ENCODE measurements at regions not wholly inside any gene's neighbourhood (a gene's known extent, or its start where the extent isn't known, plus 50 kb on each side); places are given as distances from the start of the nearest gene placed in this dataset.

DNA sequence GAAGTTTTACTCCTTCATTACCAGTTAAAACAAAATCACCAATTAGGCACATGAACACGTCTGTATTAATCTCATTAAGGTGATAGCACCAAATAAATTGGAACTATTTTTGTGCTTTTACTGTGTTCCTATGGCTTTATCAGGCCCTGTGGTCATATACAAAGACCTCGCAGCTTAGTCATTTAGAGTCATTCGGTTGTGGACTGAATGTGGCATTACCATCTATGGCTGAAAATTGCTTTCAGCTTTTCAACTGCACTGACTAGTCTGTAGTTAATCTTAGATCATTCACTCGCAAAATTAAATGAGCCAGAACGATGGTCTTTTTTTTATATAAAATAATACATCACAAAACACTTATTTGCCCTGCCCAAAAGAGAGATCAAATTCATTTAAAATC, 601.7 kb downstream of the NR4A2 start:
- Histone ChIP-seq H3K27me3 (no peaks in the 10 kb centered on the region), H3K36me3 (no peaks in the 10 kb centered on the region), H3K4me3 (no peak overlapping the region), H3K4me1 (no peaks in the 10 kb centered on the region), H3K9me3 (no peaks in the 10 kb centered on the region), H3K27ac (no peak overlapping the region)
- no peak for DNase-seq
- 47 to 52% methylated on average over 5 of the region's 5 CpGs for WGBS, 2 donors
- TF ChIP-seq, protein P1, sequence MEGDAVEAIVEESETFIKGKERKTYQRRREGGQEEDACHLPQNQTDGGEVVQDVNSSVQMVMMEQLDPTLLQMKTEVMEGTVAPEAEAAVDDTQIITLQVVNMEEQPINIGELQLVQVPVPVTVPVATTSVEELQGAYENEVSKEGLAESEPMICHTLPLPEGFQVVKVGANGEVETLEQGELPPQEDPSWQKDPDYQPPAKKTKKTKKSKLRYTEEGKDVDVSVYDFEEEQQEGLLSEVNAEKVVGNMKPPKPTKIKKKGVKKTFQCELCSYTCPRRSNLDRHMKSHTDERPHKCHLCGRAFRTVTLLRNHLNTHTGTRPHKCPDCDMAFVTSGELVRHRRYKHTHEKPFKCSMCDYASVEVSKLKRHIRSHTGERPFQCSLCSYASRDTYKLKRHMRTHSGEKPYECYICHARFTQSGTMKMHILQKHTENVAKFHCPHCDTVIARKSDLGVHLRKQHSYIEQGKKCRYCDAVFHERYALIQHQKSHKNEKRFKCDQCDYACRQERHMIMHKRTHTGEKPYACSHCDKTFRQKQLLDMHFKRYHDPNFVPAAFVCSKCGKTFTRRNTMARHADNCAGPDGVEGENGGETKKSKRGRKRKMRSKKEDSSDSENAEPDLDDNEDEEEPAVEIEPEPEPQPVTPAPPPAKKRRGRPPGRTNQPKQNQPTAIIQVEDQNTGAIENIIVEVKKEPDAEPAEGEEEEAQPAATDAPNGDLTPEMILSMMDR (IDR thresholded peaks at IDR 0.05) = no peak
- TF ChIP-seq POLR2A (IDR thresholded peaks at IDR 0.05) = no peak
- intact Hi-C loops (cut with DNase I) = no loop called here

DNA sequence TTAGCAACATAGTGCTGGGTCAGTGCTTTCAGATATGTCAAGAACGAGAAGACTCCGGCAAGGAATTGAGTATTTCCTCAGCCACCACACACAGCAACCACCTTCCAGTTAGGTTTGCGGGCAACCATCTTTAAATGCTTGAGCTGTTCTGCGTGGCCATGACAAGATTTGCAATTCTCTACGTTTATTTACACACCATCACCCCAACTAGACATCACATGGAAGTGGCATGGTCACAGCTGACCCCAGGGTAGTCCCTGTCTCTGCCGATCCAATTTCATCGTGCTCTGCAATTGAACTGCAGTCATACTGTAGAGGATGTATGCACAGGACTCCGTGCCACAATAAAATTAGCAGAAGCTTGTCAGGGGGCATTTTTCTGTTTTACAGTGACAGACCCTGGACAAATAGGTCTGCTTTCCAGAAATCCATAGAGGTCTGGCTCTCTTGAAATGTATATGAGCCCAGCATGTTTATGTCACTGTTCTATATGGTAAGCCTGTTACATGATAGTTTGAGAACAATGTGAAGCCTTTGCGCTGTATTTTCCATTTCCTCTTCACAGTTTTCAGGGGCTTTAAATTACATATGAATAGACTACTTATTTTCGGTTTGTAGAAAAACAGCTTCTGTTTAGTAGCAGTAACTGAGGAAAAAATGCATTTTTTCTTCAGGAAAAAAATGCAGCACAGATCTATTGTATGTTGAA, 605.2 kb downstream of the NR4A2 start:
- intact Hi-C loops (cut with DNase I) = no loop called here
- Histone ChIP-seq H3K9me3 (no peaks in the 10 kb centered on the region), H3K36me3 (no peaks in the 10 kb centered on the region), H3K27me3 (no peaks in the 10 kb centered on the region), H3K4me3 (no peak overlapping the region), H3K4me1 (no peaks in the 10 kb centered on the region), H3K27ac (no peak overlapping the region)
- 28 to 40% methylated on average over 8 to 10 of the region's 10 CpGs for WGBS, 2 donors
- TF ChIP-seq, protein P1 (IDR thresholded peaks at IDR 0.05) = no peak
- no peak for TF ChIP-seq POLR2A (IDR thresholded peaks at IDR 0.05)
- no peak for DNase-seq

DNA sequence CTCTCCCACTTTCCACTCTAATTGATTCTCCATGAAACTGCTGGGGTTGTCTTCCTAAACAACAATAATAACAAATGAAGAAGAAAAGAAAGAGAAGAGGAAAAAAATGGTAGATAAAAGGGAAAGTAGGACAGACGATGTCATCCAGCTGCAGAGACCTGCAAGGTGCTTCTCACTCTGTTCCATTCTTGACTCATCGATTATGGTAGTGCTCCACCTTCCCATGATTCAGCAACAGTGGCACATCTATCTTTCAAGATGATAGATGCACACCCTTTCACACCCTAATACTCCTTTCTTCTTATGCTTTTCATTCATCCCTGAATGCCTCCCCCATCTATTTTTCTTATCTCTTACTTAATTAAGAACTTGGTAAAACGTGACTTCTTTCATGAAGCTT, 610.2 kb downstream of the NR4A2 start:
- no peak for TF ChIP-seq POLR2A (IDR thresholded peaks at IDR 0.05)
- TF ChIP-seq, protein P1 (IDR thresholded peaks at IDR 0.05) = no peak
- Histone ChIP-seq H3K4me3 (no peak overlapping the region), H3K36me3 (no peaks in the 10 kb centered on the region), H3K4me1 (no peaks in the 10 kb centered on the region), H3K27me3 (no peaks in the 10 kb centered on the region), H3K27ac (no peak overlapping the region), H3K9me3 (no peaks in the 10 kb centered on the region)
- intact Hi-C loops (cut with DNase I) = no loop called here
- no peak for DNase-seq
- 55 to 60% methylated on average over 3 of the region's 3 CpGs for WGBS, 2 donors

DNA sequence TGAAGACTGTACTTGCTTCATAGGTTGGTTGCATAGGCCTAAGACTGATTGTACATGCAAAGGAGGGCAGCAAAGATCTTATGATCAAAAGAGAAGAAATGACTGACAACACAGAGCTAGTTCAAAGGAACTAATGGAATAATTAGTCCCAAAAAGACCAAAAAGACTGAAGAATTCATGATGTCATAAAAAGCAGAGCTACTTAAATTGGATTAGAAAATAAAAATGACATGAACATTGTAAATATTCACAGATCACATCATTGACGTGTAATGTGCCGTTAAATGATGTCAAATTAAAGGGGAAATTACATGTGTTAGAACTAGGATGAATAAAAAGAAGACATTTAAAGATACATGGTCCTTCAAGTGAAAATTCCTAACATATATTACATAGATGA, 616.8 kb downstream of the NR4A2 start:
- no peak overlapping the region for H3K27ac ChIP-seq
- H3K9me3 ChIP-seq = no peaks in the 10 kb centered on the region
- TF ChIP-seq POLR2A (IDR thresholded peaks at IDR 0.05) = no peak
- TF ChIP-seq, protein P1 (IDR thresholded peaks at IDR 0.05) = no peak
- H3K36me3 ChIP-seq = no peaks in the 10 kb centered on the region
- H3K4me1 ChIP-seq = no peaks in the 10 kb centered on the region
- H3K27me3 ChIP-seq = no peaks in the 10 kb centered on the region
- intact Hi-C loops (cut with DNase I) = no loop called here
- no peak overlapping the region for H3K4me3 ChIP-seq
- DNase-seq = no peak
- 74 to 91% methylated on average over 2 of the region's 2 CpGs for WGBS, 2 donors

DNA sequence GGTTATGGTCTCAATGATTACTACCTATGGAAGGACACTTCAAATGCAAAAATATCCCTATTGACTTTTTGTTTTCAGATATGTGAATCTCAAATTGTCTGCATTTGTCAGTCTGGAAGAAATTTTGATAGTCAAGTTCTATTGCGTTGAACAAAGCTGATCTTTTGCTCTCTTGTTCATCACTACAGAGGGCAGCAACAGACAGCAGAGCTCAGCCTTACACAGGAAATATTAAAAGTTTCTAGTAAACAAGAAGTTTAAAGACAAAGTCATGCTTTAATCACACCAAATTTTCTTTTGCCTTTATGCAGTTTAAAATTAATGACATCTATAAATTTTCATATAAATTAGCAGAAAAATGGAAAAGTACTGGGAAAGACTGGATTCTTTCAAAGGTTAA, 617.5 kb downstream of the NR4A2 start:
- 53 to 55% methylated on average over 1 of the region's 1 CpG for WGBS, 2 donors
- Histone ChIP-seq H3K36me3 (no peaks in the 10 kb centered on the region), H3K27me3 (no peaks in the 10 kb centered on the region), H3K4me1 (no peaks in the 10 kb centered on the region), H3K27ac (no peak overlapping the region), H3K9me3 (no peaks in the 10 kb centered on the region), H3K4me3 (no peak overlapping the region)
- TF ChIP-seq, protein P1 (IDR thresholded peaks at IDR 0.05) = no peak
- TF ChIP-seq POLR2A (IDR thresholded peaks at IDR 0.05) = no peak
- no peak for DNase-seq
- intact Hi-C loops (cut with DNase I) = no loop called here
